IMR-90 (cell line): ENCODE measurements at regions not wholly inside any gene's neighbourhood (a gene's known extent, or its start where the extent isn't known, plus 50 kb on each side); places are given as distances from the start of the nearest gene placed in this dataset.

Experiments
- ATAC-seq: fragments of 200-7000 bp; cut with Tn5 transposase; 2 replicates; pipeline ENCODE4 v1.9.1; 2020; ENCODE audit warnings: low read depth, mild to moderate bottlenecking, moderate library complexity
- BruUV-seq: library from RNA; stranded (reverse); fragments of 400-500 nt; replicated peaks from 2 replicates; lab custom pipeline; 2021; lab: Mats Ljungman, UMichigan
- CTCF ChIA-PET: fragments of 300-600 bp; formaldehyde crosslinking; extraction: SDS; loops from one replicate; lab custom pipeline; 2021; ENCODE audit warnings: antibody characterized with exemption; lab: Yijun Ruan, JAX
- POLR2A ChIA-PET: fragments of 300-600 bp; sonication (Branson Sonifier 250); formaldehyde crosslinking; loops from one replicate; lab custom pipeline; 2022; ENCODE audit warnings: antibody characterized with exemption; ENCODE audit not compliant: unreplicated experiment; lab: Charles Lee
- DNase-seq: peaks from one replicate; pipeline ENCODE4 v3.0.0; 2013
- H2AFZ ChIP-seq: replicated peaks from 2 replicates; pipeline ENCODE3; 2013; ENCODE audit warnings: low read length, mild to moderate bottlenecking; ENCODE audit not compliant: poor library complexity
- H2AK5ac ChIP-seq: 2 replicates; pipeline ENCODE4 v1.6.1; 2013; ENCODE audit warnings: low read depth, low read length, inconsistent platforms
- H2AK9ac ChIP-seq: replicated peaks from 2 replicates; pipeline ENCODE3; 2013; ENCODE audit warnings: mild to moderate bottlenecking, low read depth, low read length, moderate library complexity; ENCODE audit not compliant: poor library complexity
- H2BK120ac ChIP-seq: 2 replicates; pipeline ENCODE4 v1.6.1; 2013; ENCODE audit warnings: low read depth, low read length, inconsistent platforms
- H2BK15ac ChIP-seq: 3 replicates; pipeline ENCODE4 v1.6.1; 2013; ENCODE audit warnings: low read depth, low read length, inconsistent platforms
- H2BK20ac ChIP-seq: 2 replicates; pipeline ENCODE4 v1.6.1; 2013; ENCODE audit warnings: low read depth, mild to moderate bottlenecking, inconsistent platforms, low read length, moderate library complexity
- H2BK5ac ChIP-seq: 2 replicates; pipeline ENCODE4 v1.6.1; 2013; ENCODE audit warnings: mild to moderate bottlenecking, low read depth, low read length, inconsistent platforms; ENCODE audit not compliant: poor library complexity, severe bottlenecking
- H3K14ac ChIP-seq: replicated peaks from 2 replicates; pipeline ENCODE4 v1.6.1; 2013; ENCODE audit warnings: low read depth, low read length, inconsistent platforms
- H3K18ac ChIP-seq: 2 replicates; pipeline ENCODE4 v1.6.1; 2013; ENCODE audit warnings: low read depth, low read length, control low read depth
- H3K23ac ChIP-seq: 2 replicates; pipeline ENCODE4 v1.6.1; 2013; ENCODE audit warnings: low read depth, low read length, inconsistent platforms
- H3K27ac ChIP-seq: 2 replicates; pipeline ENCODE4 v1.5.1; 2013; ENCODE audit warnings: mild to moderate bottlenecking, control low read depth, low read length; ENCODE audit not compliant: insufficient read depth
- H3K27me3 ChIP-seq: 2 replicates; pipeline ENCODE4 v1.6.1; 2013; ENCODE audit warnings: low read length; ENCODE audit not compliant: control insufficient read depth, insufficient read depth
- H3K36me3 ChIP-seq: 2 replicates; pipeline ENCODE4 v1.6.1; 2013; ENCODE audit warnings: low read length, mixed read lengths; ENCODE audit not compliant: control insufficient read depth, insufficient read depth
- H3K4ac ChIP-seq: 2 replicates; pipeline ENCODE4 v1.6.1; 2013; ENCODE audit warnings: low read depth, low read length, inconsistent platforms
- H3K4me1 ChIP-seq: 2 replicates; pipeline ENCODE4 v1.6.1; 2013; ENCODE audit warnings: low read length, mixed read lengths; ENCODE audit not compliant: control insufficient read depth, insufficient read depth
- H3K4me2 ChIP-seq: 2 replicates; pipeline ENCODE4 v1.6.1; 2013; ENCODE audit warnings: low read depth, mild to moderate bottlenecking, control low read depth, low read length, moderate library complexity
- H3K4me3 ChIP-seq: 2 replicates; pipeline ENCODE4 v1.5.1; 2013; ENCODE audit warnings: low read depth, mild to moderate bottlenecking, control low read depth, low read length, moderate library complexity; ENCODE audit not compliant: insufficient read depth
- H3K56ac ChIP-seq: 2 replicates; pipeline ENCODE4 v1.6.1; 2013; ENCODE audit warnings: low read length, inconsistent platforms; ENCODE audit not compliant: insufficient read depth; ENCODE audit errors: extremely low read depth
- H3K79me1 ChIP-seq, 2 experiments: 2 replicates each; pipeline ENCODE4 v1.6.1; 2013; ENCODE audit warnings: low read length in 2 of 2, inconsistent platforms in 1 of 2, low read depth in 1 of 2
- H3K9ac ChIP-seq: 2 replicates; pipeline ENCODE4 v1.6.1; 2013; ENCODE audit warnings: low read depth, low read length, control low read depth
- H3K9me1 ChIP-seq: 2 replicates; pipeline ENCODE4 v1.6.1; 2013; ENCODE audit warnings: low read length, inconsistent platforms; ENCODE audit not compliant: insufficient read depth
- H3K9me3 ChIP-seq: 2 replicates; pipeline ENCODE4 v1.6.1; 2013; ENCODE audit warnings: low read length; ENCODE audit not compliant: control insufficient read depth, insufficient read depth
- H4K20me1 ChIP-seq: 2 replicates; pipeline ENCODE4 v1.6.1; 2013; ENCODE audit warnings: low read length, inconsistent platforms; ENCODE audit not compliant: insufficient read depth
- H4K5ac ChIP-seq: 2 replicates; pipeline ENCODE4 v1.6.1; 2013; ENCODE audit warnings: mild to moderate bottlenecking, low read depth, low read length, control low read depth
- H4K8ac ChIP-seq, 2 experiments: 2 replicates each; pipeline ENCODE4 v1.6.1; 2013; ENCODE audit warnings: low read depth in 2 of 2, low read length in 2 of 2, control low read depth in 1 of 2, inconsistent platforms in 1 of 2
- H4K91ac ChIP-seq: 2 replicates; pipeline ENCODE4 v1.6.1; 2013; ENCODE audit warnings: low read depth, low read length, inconsistent platforms; ENCODE audit not compliant: insufficient read depth
- BHLHE40 ChIP-seq: fragments of 150-350 bp; IDR thresholded peaks from 2 replicates; pipeline ENCODE4 v1.6.1; 2016; ENCODE audit warnings: mild to moderate bottlenecking, low read depth, low read length
- CEBPB ChIP-seq: IDR thresholded peaks from 2 replicates; pipeline ENCODE4 v1.6.1; 2012; ENCODE audit warnings: low read depth, low read length, improper control_type of control experiment
- CHD1 ChIP-seq: IDR thresholded peaks from 2 replicates; pipeline ENCODE4 v1.6.1; 2012; ENCODE audit warnings: low read depth, low read length, improper control_type of control experiment
- CTCF ChIP-seq: conservative IDR thresholded peaks from 2 replicates; pipeline ENCODE4 v1.5.1; 2012; ENCODE audit warnings: mild to moderate bottlenecking, low read depth, low read length, improper control_type of control experiment
- ELK1 ChIP-seq: fragments of 150-350 bp; IDR thresholded peaks from 2 replicates; pipeline ENCODE4 v1.6.1; 2016; ENCODE audit warnings: low read depth, mild to moderate bottlenecking, low read length, moderate library complexity, borderline replicate concordance
- MAFK ChIP-seq: IDR thresholded peaks from 2 replicates; pipeline ENCODE4 v1.6.1; 2012; ENCODE audit warnings: low read depth, low read length, improper control_type of control experiment
- MAZ ChIP-seq: IDR thresholded peaks from 2 replicates; pipeline ENCODE4 v1.6.1; 2012; ENCODE audit warnings: low read depth, mild to moderate bottlenecking, low read length, improper control_type of control experiment, moderate library complexity, borderline replicate concordance
- MXI1 ChIP-seq: IDR thresholded peaks from 2 replicates; pipeline ENCODE4 v1.6.1; 2012; ENCODE audit warnings: low read depth, mild to moderate bottlenecking, low read length, moderate library complexity, borderline replicate concordance
- POLR2A ChIP-seq: IDR thresholded peaks from 2 replicates; pipeline ENCODE4 v1.6.1; 2012; ENCODE audit warnings: mild to moderate bottlenecking, low read depth, low read length
- RAD21 ChIP-seq: IDR thresholded peaks from 2 replicates; pipeline ENCODE4 v1.6.1; 2012; ENCODE audit warnings: low read length, improper control_type of control experiment
- RCOR1 ChIP-seq: IDR thresholded peaks from 2 replicates; pipeline ENCODE4 v1.6.1; 2012; ENCODE audit warnings: mild to moderate bottlenecking, low read length, improper control_type of control experiment; ENCODE audit not compliant: insufficient replicate concordance
- SMC3 ChIP-seq: fragments of 150-350 bp; IDR thresholded peaks from 2 replicates; pipeline ENCODE4 v1.6.1; 2016; ENCODE audit warnings: low read depth, mild to moderate bottlenecking, antibody characterized with exemption, low read length, moderate library complexity
- USF2 ChIP-seq: fragments of 150-350 bp; IDR thresholded peaks from 2 replicates; pipeline ENCODE4 v1.6.1; 2017; ENCODE audit warnings: mild to moderate bottlenecking, antibody characterized with exemption, low read length, low read depth
- WGBS, 2 experiments: methylation state at CpG; one replicate each; pipeline versions ENCODE4 v1.1.5 to v1.1.7; 2013; ENCODE audit warnings: missing lambda C conversion rate in 2 of 2; ENCODE audit not compliant: insufficient read length in 1 of 2; ENCODE audit errors: extremely low coverage in 2 of 2; 5-methylcytosine and 5-hydroxymethylcytosine counted together
- dilution Hi-C: fragments of 300-500 bp; cut with HindIII; formaldehyde crosslinking; loops from one replicate; pipeline ENCODE4 v1.14.3; 2018; ENCODE audit warnings: low sequenced_read_pairs; ENCODE audit not compliant: unreplicated experiment
- in situ Hi-C: fragments of 300-500 bp; cut with MboI; formaldehyde crosslinking; loops from 3 replicates; pipeline ENCODE4 v1.14.3; 2019; ENCODE audit warnings: low sequenced_read_pairs, inconsistent platforms, mixed read lengths
- intact Hi-C: fragments of 100-400 bp; cut with micrococcal nuclease; formaldehyde crosslinking; loops from 2 replicates; pipeline ENCODE4 v1.10.0; 2022

- Histone ChIP-seq H4K91ac (no peak overlapping the region), H2AFZ (no peak overlapping the region), H3K4me3 (no peak overlapping the region), H3K18ac (no peak overlapping the region), H3K4ac (no peak overlapping the region), H2BK20ac (no peak overlapping the region), H3K23ac (no peak overlapping the region), H3K56ac (no peak overlapping the region), H3K14ac (no peak overlapping the region), H2AK9ac (no peak overlapping the region), H2AK5ac (no peak overlapping the region), H3K36me3 (no peaks in the 10 kb centered on the region), H4K8ac (no peak overlapping the region), H3K9me1 (no peaks in the 10 kb centered on the region), H4K5ac (no peak overlapping the region), H3K9ac (no peak overlapping the region), H3K27me3 (no peaks in the 10 kb centered on the region), H3K27ac (no peak overlapping the region), H3K9me3 (no peaks in the 10 kb centered on the region), H4K20me1 (no peaks in the 10 kb centered on the region), H2BK15ac (no peak overlapping the region), H2BK120ac (no peak overlapping the region), H3K4me1 (no peaks in the 10 kb centered on the region), H2BK5ac (no peak overlapping the region), H3K4me2 (no peak overlapping the region), H3K79me1 (no peaks in the 10 kb centered on the region)
- TF ChIP-seq RAD21 (no peak), CEBPB (no peak), MAZ (no peak), ELK1 (no peak), CTCF (no peak), USF2 (no peak), BHLHE40 (no peak), RCOR1 (no peak), CHD1 (no peak), POLR2A (no peak), MXI1 (no peak), SMC3 (no peak), MAFK (no peak)
- DNase-seq = no peak
- ChIA-PET POLR2A (no interaction called here), CTCF (no interaction called here)
- ATAC-seq = no peak
- in situ Hi-C loops (no loop called here), dilution Hi-C loops (no loop called here), intact Hi-C loops (loop anchor here (1.0 kb wide), 1 partner anchor 12 kb away; no protein-coding TSS in a partner anchor)
- no CpG with 5 or more reads among the region's 2 CpGs for WGBS, 2 experiments
- no TSS peak for BruUV-seq
Measured at GRCh38 chr14:48672506-48672905, 913.7 kb downstream of the RPS29 start.
